Caco-2 (cell line): ENCODE measurements at regions not wholly inside any gene's neighbourhood (a gene's known extent, or its start where the extent isn't known, plus 50 kb on each side); places are given as distances from the start of the nearest gene placed in this dataset.

Experiments used
- BruUV-seq: library from RNA; stranded (reverse); fragments of 400-500 nt; replicated peaks from 2 replicates; lab custom pipeline; 2021; lab: Mats Ljungman, UMichigan
- CTCF ChIA-PET: fragments of 300-600 bp; sonication (Branson Sonifier 250); formaldehyde crosslinking; loops from one replicate; lab custom pipeline; 2022; ENCODE audit warnings: antibody characterized with exemption; lab: Charles Lee
- POLR2A ChIA-PET: fragments of 300-600 bp; sonication (Branson Sonifier 250); formaldehyde crosslinking; loops from one replicate; lab custom pipeline; 2022; ENCODE audit warnings: antibody characterized with exemption; lab: Charles Lee
- DNase-seq, 2 experiments: peaks; one replicate each; pipeline versions ENCODE4 v3.0.0 to v3.0.0-alpha.2; 2020 to 2022
- H3K27me3 ChIP-seq: replicated peaks from 2 replicates; pipeline ENCODE4 v1.6.0; 2011; ENCODE audit warnings: low read length; ENCODE audit not compliant: control insufficient read depth, insufficient read depth
- H3K36me3 ChIP-seq: 2 replicates; pipeline ENCODE4 v1.5.1; 2011; ENCODE audit warnings: low read length; ENCODE audit not compliant: control insufficient read depth, insufficient read depth
- H3K4me1 ChIP-seq: fragments of 250-450 bp; sonication (Bioruptor Pico); 2 replicates; pipeline ENCODE4 v1.5.1; 2020; ENCODE audit warnings: mild to moderate bottlenecking
- H3K4me3 ChIP-seq: 2 replicates; pipeline ENCODE4 v1.5.1; 2011; ENCODE audit warnings: low read depth, mild to moderate bottlenecking, control low read depth, low read length
- H3K9me3 ChIP-seq: fragments of 250-450 bp; sonication (Bioruptor Pico); 2 replicates; pipeline ENCODE4 v1.5.1; 2020; ENCODE audit warnings: mild to moderate bottlenecking, moderate library complexity
- H3K27ac Mint-ChIP-seq: one replicate; pipeline ENCODE4 v1.8.0; 2022; ENCODE audit warnings: mixed read lengths; ENCODE audit not compliant: unreplicated experiment
- H3K27me3 Mint-ChIP-seq: one replicate; pipeline ENCODE4 v1.8.0; 2022; ENCODE audit warnings: mixed read lengths; ENCODE audit not compliant: insufficient read depth, unreplicated experiment
- H3K36me3 Mint-ChIP-seq: one replicate; pipeline ENCODE4 v1.8.0; 2022; ENCODE audit warnings: mild to moderate bottlenecking, mixed read lengths; ENCODE audit not compliant: insufficient read depth, unreplicated experiment
- H3K4me1 Mint-ChIP-seq: one replicate; pipeline ENCODE4 v1.8.0; 2022; ENCODE audit warnings: low read depth, mixed read lengths; ENCODE audit not compliant: unreplicated experiment
- H3K4me3 Mint-ChIP-seq: one replicate; pipeline ENCODE4 v1.8.0; 2022; ENCODE audit warnings: mild to moderate bottlenecking, moderate library complexity, mixed read lengths; ENCODE audit not compliant: unreplicated experiment
- H3K9me3 Mint-ChIP-seq: one replicate; pipeline ENCODE4 v1.8.0; 2022; ENCODE audit warnings: mixed read lengths; ENCODE audit not compliant: unreplicated experiment
- CTCF ChIP-seq, 2 experiments: fragments of 200-600 bp in 1 of 2; IDR thresholded peaks; 1 replicate in 1 of 2; 2 replicates in 1 of 2; pipeline versions ENCODE4 v1.5.1 to v1.8.0; 2011 to 2022; ENCODE audit warnings: antibody characterized with exemption in 1 of 2, control low read depth in 1 of 2, inconsistent platforms in 1 of 2, low read depth in 1 of 2, low read length in 1 of 2, mild to moderate bottlenecking in 1 of 2, moderate library complexity in 1 of 2; ENCODE audit not compliant: insufficient read depth in 1 of 2, severe bottlenecking in 1 of 2, unreplicated experiment in 1 of 2
- intact Hi-C: fragments of 100-400 bp; cut with micrococcal nuclease; formaldehyde crosslinking; loops from one replicate; pipeline ENCODE4 v1.10.0; 2022; ENCODE audit not compliant: unreplicated experiment

DNA sequence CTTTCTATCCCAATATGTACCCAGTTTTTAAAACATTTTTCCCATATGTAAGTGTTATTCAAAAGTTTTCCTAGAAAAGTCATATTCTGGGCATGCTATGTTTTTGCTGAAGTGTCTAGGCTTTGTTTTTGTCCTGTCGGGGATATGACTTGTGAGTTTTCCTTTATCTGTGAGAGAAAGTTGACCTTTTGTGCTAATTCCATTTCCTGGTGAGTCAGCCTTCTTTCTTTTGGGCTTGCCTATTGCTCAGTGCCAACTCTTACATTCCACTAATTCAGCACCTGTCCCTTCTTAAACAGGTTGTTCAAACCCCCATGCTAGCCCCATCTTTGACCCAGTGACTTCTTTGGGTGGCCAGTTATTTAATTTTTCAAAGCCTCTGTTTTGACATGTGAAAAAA, 146.2 kb downstream of the AHR start:
- no peak overlapping the region for H3K4me3 ChIP-seq
- Mint-ChIP-seq H3K27me3 (no peaks in the 10 kb centered on the region), H3K27ac (no peak overlapping the region), H3K36me3 (peaks cover 6% of the 10 kb centered on the region), H3K9me3 (peaks cover 41% of the 10 kb centered on the region), H3K4me1 (peaks cover 5% of the 10 kb centered on the region), H3K4me3 (no peak overlapping the region)
- H3K27me3 ChIP-seq, result no peaks in the 10 kb centered on the region
- H3K9me3 ChIP-seq, result peaks cover 21% of the 10 kb centered on the region; the same call in 1 of the 2 replicates
- ChIA-PET POLR2A (no interaction called here), CTCF (no interaction called here)
- TF ChIP-seq CTCF (IDR thresholded peaks at IDR 0.05; ENCODE audit: insufficient read depth in 1 of 2, low read depth in 1 of 2, low read length in 1 of 2, severe bottlenecking in 1 of 2, unreplicated experiment in 1 of 2), result no peak
- no peak for DNase-seq
- intact Hi-C loops, result no loop called here
- BruUV-seq, result no TSS peak
- H3K36me3 ChIP-seq, result no peaks in the 10 kb centered on the region; the same call in 1 of the 2 replicates
- peaks cover 5% of the 10 kb centered on the region; the same call in 1 of the 2 replicates for H3K4me1 ChIP-seq

DNA sequence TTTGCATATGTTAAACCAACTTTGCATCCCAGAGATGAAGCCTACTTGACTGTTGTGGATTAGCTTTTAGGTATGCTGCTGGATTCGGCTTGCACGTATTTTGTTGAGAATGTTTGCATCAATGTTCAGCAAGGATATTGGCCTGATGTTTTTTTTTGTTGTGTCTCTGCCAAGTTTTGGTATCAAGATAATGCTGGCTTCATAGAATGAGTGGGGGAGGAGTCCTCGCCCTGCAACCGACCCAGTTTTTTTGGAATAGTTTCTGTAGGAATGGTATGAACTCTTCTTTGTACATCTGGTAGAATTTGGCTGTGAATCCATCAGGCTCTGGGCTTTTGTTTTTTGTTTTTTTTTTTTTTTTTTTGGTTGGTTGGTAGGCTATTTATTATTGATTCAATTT, 147.9 kb downstream of the AHR start:
- BruUV-seq, result no TSS peak
- POLR2A ChIA-PET, result no interaction called here
- CTCF ChIA-PET, result no interaction called here

DNA sequence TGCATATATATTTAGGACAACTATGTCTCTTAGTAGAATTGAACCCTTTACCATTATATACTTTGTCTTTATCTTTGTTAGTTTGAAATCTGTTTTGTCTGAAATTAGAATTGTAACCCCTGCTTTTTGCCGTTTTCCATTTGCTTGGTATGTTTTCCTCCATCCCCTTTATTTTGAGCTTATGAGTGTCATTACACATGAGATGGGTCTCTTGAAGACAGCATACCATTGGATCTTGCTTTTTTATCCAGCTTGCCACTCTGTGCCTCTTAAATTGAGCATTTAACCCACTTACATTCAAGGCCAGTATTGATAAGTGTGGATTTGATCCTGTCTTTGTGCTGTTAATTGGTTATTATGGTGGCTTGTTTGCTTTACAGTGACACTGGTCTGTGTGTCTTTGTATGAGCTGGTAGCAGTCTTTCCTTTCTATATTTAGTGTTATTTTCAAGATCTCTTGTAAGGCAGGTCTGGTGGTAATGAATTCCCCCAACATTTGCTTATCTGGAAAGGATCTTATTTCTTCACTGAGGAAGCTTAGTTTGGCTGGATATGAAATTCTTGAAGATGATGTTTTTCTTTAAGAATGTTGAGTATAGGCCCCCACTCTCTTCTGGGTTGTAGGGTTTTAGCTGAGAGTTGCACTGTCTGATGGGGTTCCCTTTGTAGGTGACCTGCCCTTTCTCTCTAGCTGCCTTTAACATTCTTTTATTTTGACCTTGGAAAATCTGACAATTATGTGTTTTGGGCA, 149.5 kb downstream of the AHR start:
- no peak overlapping the region for H3K4me3 ChIP-seq
- no TSS peak for BruUV-seq
- no peak for TF ChIP-seq CTCF (IDR thresholded peaks at IDR 0.05; ENCODE audit: insufficient read depth in 1 of 2, low read depth in 1 of 2, low read length in 1 of 2, severe bottlenecking in 1 of 2, unreplicated experiment in 1 of 2)
- Mint-ChIP-seq H3K27me3 (no peaks in the 10 kb centered on the region), H3K36me3 (no peaks in the 10 kb centered on the region), H3K9me3 (peaks cover 29% of the 10 kb centered on the region), H3K27ac (no peak overlapping the region), H3K4me3 (no peak overlapping the region), H3K4me1 (peaks cover 5% of the 10 kb centered on the region)
- DNase-seq, result no peak
- H3K4me1 ChIP-seq, result peaks cover 5% of the 10 kb centered on the region; the same call in 1 of the 2 replicates
- no peaks in the 10 kb centered on the region; the same call in 1 of the 2 replicates for H3K36me3 ChIP-seq
- peaks cover 13% of the 10 kb centered on the region; the same call in 1 of the 2 replicates for H3K9me3 ChIP-seq
- ChIA-PET POLR2A (no interaction called here), CTCF (no interaction called here)
- no peaks in the 10 kb centered on the region for H3K27me3 ChIP-seq
- intact Hi-C loops, result no loop called here

More for the DNA sequence above, 147.9 kb downstream of the AHR start:
- intact Hi-C loops, result no loop called here
- peaks cover 29% of the 10 kb centered on the region for H3K9me3 Mint-ChIP-seq
- no peaks in the 10 kb centered on the region for H3K27me3 Mint-ChIP-seq
- no peak overlapping the region for H3K4me3 ChIP-seq
- DNase-seq, result no peak
- no peaks in the 10 kb centered on the region for H3K36me3 Mint-ChIP-seq
- no peak overlapping the region for H3K4me3 Mint-ChIP-seq
- peaks cover 5% of the 10 kb centered on the region; the same call in 1 of the 2 replicates for H3K4me1 ChIP-seq
- H3K27me3 ChIP-seq, result no peaks in the 10 kb centered on the region
- no peaks in the 10 kb centered on the region; the same call in 1 of the 2 replicates for H3K36me3 ChIP-seq
- no peak overlapping the region for H3K27ac Mint-ChIP-seq
- no peak for TF ChIP-seq CTCF (IDR thresholded peaks at IDR 0.05; ENCODE audit: insufficient read depth in 1 of 2, low read depth in 1 of 2, low read length in 1 of 2, severe bottlenecking in 1 of 2, unreplicated experiment in 1 of 2)
- peaks cover 13% of the 10 kb centered on the region; the same call in 1 of the 2 replicates for H3K9me3 ChIP-seq
- peaks cover 5% of the 10 kb centered on the region for H3K4me1 Mint-ChIP-seq
